SK-N-SH (cell line): ENCODE measurements at regions not wholly inside any gene's neighbourhood (a gene's known extent, or its start where the extent isn't known, plus 50 kb on each side); places are given as distances from the start of the nearest gene placed in this dataset.

Source experiments
- CTCF ChIA-PET: fragments of 300-600, 350-600 bp; formaldehyde crosslinking; extraction: SDS; loops from one replicate; lab custom pipeline; 2021; lab: Yijun Ruan, JAX
- POLR2A ChIA-PET: fragments of 350-600 bp; sonication (Branson Sonifier 250); formaldehyde crosslinking; extraction: SDS; loops from one replicate; lab custom pipeline; 2020; ENCODE audit warnings: antibody characterized with exemption, inconsistent platforms; lab: Yijun Ruan, JAX
- DNase-seq: peaks from one replicate; pipeline ENCODE4 v3.0.0; 2012
- H2AFZ ChIP-seq: fragments of 200-600 bp; sonication (generic); 2 replicates; pipeline ENCODE4 v1.8.1; 2016; ENCODE audit warnings: antibody characterized with exemption, mild to moderate bottlenecking, low read depth
- H3F3A ChIP-seq: fragments of 200-600 bp; sonication (generic); replicated peaks from 2 replicates; pipeline ENCODE3; 2016; ENCODE audit warnings: antibody characterized with exemption, mild to moderate bottlenecking; ENCODE audit not compliant: insufficient read depth
- H3K27ac ChIP-seq, 2 experiments: fragments of 200-500 bp in 1 of 2; fragments of 200-600 bp in 1 of 2; sonication (Bioruptor generic) in 1 of 2; sonication (generic), shearing (Covaris generic) in 1 of 2; 2 replicates each; pipeline versions ENCODE4 v1.5.1 to v1.6.1; 2014 to 2016; ENCODE audit warnings: low read depth in 2 of 2, inconsistent platforms in 1 of 2, low read length in 1 of 2, mild to moderate bottlenecking in 1 of 2, mixed read lengths in 1 of 2
- H3K27me3 ChIP-seq: fragments of 200-600 bp; sonication (generic), shearing (Covaris generic); 2 replicates; pipeline ENCODE4 v1.6.1; 2016; ENCODE audit warnings: mixed run types; ENCODE audit not compliant: insufficient read depth
- H3K36me3 ChIP-seq, 2 experiments: fragments of 200-500 bp in 1 of 2; fragments of 200-600 bp in 1 of 2; sonication (Bioruptor generic) in 1 of 2; sonication (generic) in 1 of 2; replicated peaks in 1 of 2; 2 replicates each; pipeline versions ENCODE3 to v1.5.1; 2014 to 2016; ENCODE audit warnings: low read length in 1 of 2, mild to moderate bottlenecking in 1 of 2; ENCODE audit not compliant: insufficient read depth in 2 of 2, control insufficient read depth in 1 of 2
- H3K4me1 ChIP-seq, 2 experiments: fragments of 200-500 bp in 1 of 2; fragments of 200-600 bp in 1 of 2; sonication (Bioruptor generic) in 1 of 2; sonication (generic), shearing (Covaris generic) in 1 of 2; 2 replicates each; pipeline versions ENCODE4 v1.5.1 to v1.6.1; 2014 to 2016; ENCODE audit warnings: low read depth in 1 of 2, low read length in 1 of 2, mixed run types in 1 of 2; ENCODE audit not compliant: insufficient read depth in 2 of 2, control insufficient read depth in 1 of 2
- H3K4me2 ChIP-seq: fragments of 200-600 bp; sonication (generic), shearing (Covaris generic); 2 replicates; pipeline ENCODE4 v1.6.1; 2017; ENCODE audit warnings: mixed run types
- H3K4me3 ChIP-seq, 2 experiments: fragments of 200-500 bp in 1 of 2; fragments of 200-600 bp in 1 of 2; sonication (Bioruptor generic) in 1 of 2; sonication (generic), shearing (Covaris generic) in 1 of 2; 2 replicates each; pipeline versions ENCODE4 v1.5.1 to v1.8.1; 2014 to 2016; ENCODE audit warnings: low read depth in 2 of 2, inconsistent platforms in 1 of 2, low read length in 1 of 2, mild to moderate bottlenecking in 1 of 2, mixed read lengths in 1 of 2, moderate library complexity in 1 of 2
- H3K79me2 ChIP-seq: fragments of 200-600 bp; sonication (generic); 2 replicates; pipeline ENCODE4 v1.8.1; 2017; ENCODE audit warnings: mild to moderate bottlenecking; ENCODE audit not compliant: insufficient read depth
- H3K9ac ChIP-seq: fragments of 200-600 bp; sonication (generic); 2 replicates; pipeline ENCODE4 v1.6.1; 2017; ENCODE audit warnings: mixed run types
- H3K9me2 ChIP-seq: fragments of 200-600 bp; sonication (generic); 2 replicates; pipeline ENCODE4 v1.6.1; 2017; ENCODE audit warnings: mixed run types
- H3K9me3 ChIP-seq: fragments of 200-600 bp; sonication (generic); 2 replicates; pipeline ENCODE4 v1.6.1; 2017; ENCODE audit warnings: mixed run types, mild to moderate bottlenecking, moderate library complexity
- H4K20me1 ChIP-seq: fragments of 200-600 bp; sonication (generic); 2 replicates; pipeline ENCODE4 v1.6.1; 2017; ENCODE audit warnings: mild to moderate bottlenecking, mixed run types; ENCODE audit not compliant: insufficient read depth
- CTCF ChIP-seq: fragments of 200-600 bp; sonication (generic); IDR thresholded peaks from 2 replicates; pipeline ENCODE4 v1.6.1; 2017; ENCODE audit warnings: antibody characterized with exemption, mild to moderate bottlenecking, moderate library complexity
- EP300 ChIP-seq, 2 experiments: IDR thresholded peaks; 2 replicates each; pipeline versions ENCODE4 v1.4.0 to v1.6.1; 2012; ENCODE audit warnings: borderline replicate concordance in 1 of 2, low read depth in 1 of 2, low read length in 1 of 2
- EZH2phosphoT487 ChIP-seq: fragments of 200-600 bp; sonication (generic); IDR thresholded peaks from 2 replicates; pipeline ENCODE4 v1.6.1; 2017; ENCODE audit warnings: low read depth, mixed run types, mild to moderate bottlenecking, antibody characterized with exemption, moderate library complexity, borderline replicate concordance
- FOXM1 ChIP-seq: IDR thresholded peaks from 2 replicates; pipeline ENCODE4 v1.4.0; 2012; ENCODE audit warnings: low read depth, mild to moderate bottlenecking
- GABPA ChIP-seq: IDR thresholded peaks from 2 replicates; pipeline ENCODE4 v1.4.0; 2012; ENCODE audit warnings: low read depth, mild to moderate bottlenecking
- GATA2 ChIP-seq: sonication (generic); formaldehyde crosslinking; IDR thresholded peaks from 2 replicates; pipeline ENCODE4 v1.5.0; 2020; ENCODE audit warnings: mild to moderate bottlenecking, missing genetic modification reagents
- IRF3 ChIP-seq: fragments of 150-350 bp; IDR thresholded peaks from 2 replicates; pipeline ENCODE4 v1.6.1; 2016; ENCODE audit warnings: mild to moderate bottlenecking, low read depth, low read length
- JUND ChIP-seq: IDR thresholded peaks from 2 replicates; pipeline ENCODE4 v1.4.0; 2012
- MAX ChIP-seq: IDR thresholded peaks from 2 replicates; pipeline ENCODE4 v1.4.0; 2012; ENCODE audit warnings: low read depth
- MXI1 ChIP-seq: IDR thresholded peaks from 2 replicates; pipeline ENCODE4 v1.6.1; 2012; ENCODE audit warnings: mild to moderate bottlenecking, low read depth, low read length, improper control_type of control experiment
- POLR2AphosphoS5 ChIP-seq: IDR thresholded peaks from 2 replicates; pipeline ENCODE4 v1.6.1; 2012; ENCODE audit warnings: low read depth, low read length
- RAD21 ChIP-seq: IDR thresholded peaks from 2 replicates; pipeline ENCODE4 v1.6.1; 2012; ENCODE audit warnings: mild to moderate bottlenecking, low read length
- RXRA ChIP-seq: IDR thresholded peaks from 2 replicates; pipeline ENCODE4 v1.4.0; 2012; ENCODE audit warnings: low read depth, mild to moderate bottlenecking, borderline replicate concordance
- TAF1 ChIP-seq: IDR thresholded peaks from 2 replicates; pipeline ENCODE4 v1.6.1; 2012; ENCODE audit warnings: low read depth, mild to moderate bottlenecking, low read length, moderate library complexity, borderline replicate concordance
- TCF12 ChIP-seq: IDR thresholded peaks from 2 replicates; pipeline ENCODE4 v1.4.0; 2012
- USF1 ChIP-seq: IDR thresholded peaks from 2 replicates; pipeline ENCODE4 v1.4.0; 2012; ENCODE audit warnings: low read depth, borderline replicate concordance
- USF2 ChIP-seq: fragments of 150-350 bp; IDR thresholded peaks from 2 replicates; pipeline ENCODE4 v1.6.1; 2017; ENCODE audit warnings: antibody characterized with exemption, low read length, low read depth, borderline replicate concordance
- WGBS: methylation state at CpG from one replicate; pipeline ENCODE4 v1.1.6; 2017; ENCODE audit warnings: low lambda C conversion rate; 5-methylcytosine and 5-hydroxymethylcytosine counted together

GRCh38 chr15:47360305-47360704 lies 357.0 kb upstream of the SEMA6D start (continued):
- no peak for TF ChIP-seq RAD21

GRCh38 chr15:47362118-47362905 lies 355.0 kb upstream of the SEMA6D start:
- H3K9me3 ChIP-seq, result no peaks in the 10 kb centered on the region
- CTCF ChIA-PET, result interaction anchor here (1.2 to 1.4 kb wide), 3 partner anchors 8 to 30 kb away, joined by 3 read pairs; no protein-coding TSS in a partner anchor

More at GRCh38 chr15:47362118-47362905, 355.0 kb upstream of the SEMA6D start:
- Histone ChIP-seq H3K27me3 (no peaks in the 10 kb centered on the region), H4K20me1 (no peaks in the 10 kb centered on the region), H3F3A (no peaks in the 10 kb centered on the region), H3K27ac (no peak overlapping the region), H3K9ac (no peak overlapping the region), H3K4me3 (no peak overlapping the region), H3K9me2 (no peaks in the 10 kb centered on the region), H3K36me3 (no peaks in the 10 kb centered on the region), H2AFZ (no peak overlapping the region), H3K4me2 (no peak overlapping the region), H3K4me1 (peaks cover 0 to 15% of the 10 kb centered on the region in 2 experiments; a peak in 2 of 4 replicates), H3K79me2 (no peaks in the 10 kb centered on the region)
- DNase-seq, result no peak
- POLR2A ChIA-PET, result no interaction called here
- WGBS, result 27% methylated on average over 3 of the region's 8 CpGs
- no peak for TF ChIP-seq GATA2 (CRISPR knock-in tag)
- TF ChIP-seq IRF3, result no peak
- TF ChIP-seq JUND, result no peak
- no peak for TF ChIP-seq TCF12
- no peak for TF ChIP-seq CTCF
- TF ChIP-seq GABPA, result no peak
- no peak for TF ChIP-seq USF2
- no peak for TF ChIP-seq MXI1
- no peak for TF ChIP-seq USF1
- TF ChIP-seq MAX, result no peak
- no peak for TF ChIP-seq TAF1
- TF ChIP-seq POLR2AphosphoS5, result no peak
- no peak for TF ChIP-seq RXRA
- TF ChIP-seq FOXM1, result no peak
- TF ChIP-seq EZH2phosphoT487, result no peak
- no peak for TF ChIP-seq EP300 (IDR thresholded peaks at IDR 0.05; ENCODE audit: borderline replicate concordance in 1 of 2, low read depth in 1 of 2, low read length in 1 of 2)
- TF ChIP-seq, all 33 proteins: peak for 0
